Panc1 (cell line): ENCODE measurements at regions not wholly inside any gene's neighbourhood (a gene's known extent, or its start where the extent isn't known, plus 50 kb on each side); places are given as distances from the start of the nearest gene placed in this dataset.

Experiments used
- CTCF ChIP-seq: fragments of 450-650 bp; IDR thresholded peaks from 2 replicates; pipeline ENCODE4 v1.5.1; 2017; ENCODE audit warnings: mild to moderate bottlenecking
- POLR2AphosphoS5 ChIP-seq: IDR thresholded peaks from 2 replicates; pipeline ENCODE4 v1.6.1; 2012; ENCODE audit warnings: mild to moderate bottlenecking, low read depth, low read length, moderate library complexity
- REST ChIP-seq, 2 experiments: IDR thresholded peaks; 2 replicates each; pipeline ENCODE4 v1.6.1; 2011 to 2012; ENCODE audit warnings: low read depth in 2 of 2, control low read depth in 1 of 2, low read length in 1 of 2, mild to moderate bottlenecking in 1 of 2, moderate library complexity in 1 of 2; ENCODE audit not compliant: insufficient read depth in 1 of 2
- SIN3A ChIP-seq: IDR thresholded peaks from 2 replicates; pipeline ENCODE4 v1.6.1; 2012; ENCODE audit warnings: low read depth, mild to moderate bottlenecking, low read length, moderate library complexity, borderline replicate concordance; ENCODE audit not compliant: insufficient read depth
- TCF7L2 ChIP-seq: IDR thresholded peaks from 2 replicates; pipeline ENCODE4 v1.6.1; 2011; ENCODE audit warnings: mild to moderate bottlenecking, low read depth, low read length, inconsistent platforms

GRCh38 chr16:5761592-5761991 is 664.0 kb upstream of the EEF2KMT start:
- TF ChIP-seq CTCF = no peak
- TF ChIP-seq REST (IDR thresholded peaks at IDR 0.05; ENCODE audit: insufficient read depth in 1 of 2, low read depth in 2 of 2, low read length in 1 of 2) = no peak
- TF ChIP-seq POLR2AphosphoS5 = no peak
- TF ChIP-seq SIN3A = no peak
- no peak for TF ChIP-seq TCF7L2
